HCT116 (cell line): ENCODE measurements at regions not wholly inside any gene's neighbourhood (a gene's known extent, or its start where the extent isn't known, plus 50 kb on each side); places are given as distances from the start of the nearest gene placed in this dataset.

Experiments used
- ATAC-seq: fragments of 200-7000 bp; cut with Tn5 transposase; 2 replicates; pipeline ENCODE4 v1.9.1; 2020; ENCODE audit warnings: mild to moderate bottlenecking, moderate library complexity
- BruUV-seq: library from RNA; stranded (reverse); fragments of 400-500 nt; replicated peaks from 2 replicates; lab custom pipeline; 2021; lab: Mats Ljungman, UMichigan
- CTCF ChIA-PET: fragments of 300-600 bp; sonication (Branson Sonifier 250); formaldehyde crosslinking; loops from one replicate; lab custom pipeline; 2021; ENCODE audit warnings: antibody characterized with exemption; lab: Charles Lee
- POLR2A ChIA-PET: fragments of 300-600, 350-600 bp; sonication (Branson Sonifier 250); formaldehyde crosslinking; loops from one replicate; lab custom pipeline; 2021; ENCODE audit warnings: antibody characterized with exemption; lab: Charles Lee
- RAD21 ChIA-PET, 2 experiments: fragments of 300-600 bp; sonication (Branson Sonifier 250); formaldehyde crosslinking; loops; one replicate each; lab custom pipeline; 2023; ENCODE audit warnings: low total read pairs in 2 of 2; ENCODE audit not compliant: uncharacterized antibody in 2 of 2, unreplicated experiment in 2 of 2, low non-redundant PET in 1 of 2; lab: Charles Lee
- DNase-seq: peaks from one replicate; pipeline ENCODE4 v3.0.0-alpha.2; 2010; ENCODE audit warnings: low read depth, low spot score
- H2AFZ ChIP-seq: fragments of 200-600 bp; shearing (Covaris generic), sonication (generic); 2 replicates; pipeline ENCODE4 v1.6.1; 2017; ENCODE audit warnings: low read depth, mixed run types, mixed read lengths, antibody characterized with exemption, low read length; ENCODE audit not compliant: poor library complexity, severe bottlenecking
- H3K27ac ChIP-seq: 2 replicates; pipeline ENCODE4 v1.5.1; 2012; ENCODE audit warnings: low read depth, low read length
- H3K27me3 ChIP-seq: fragments of 200-600 bp; sonication (generic); 2 replicates; pipeline ENCODE4 v1.6.1; 2016; ENCODE audit warnings: mixed run types, low read length, mixed read lengths; ENCODE audit not compliant: insufficient read depth
- H3K36me3 ChIP-seq, 2 experiments: fragments of 200-500 bp in 1 of 2; fragments of 200-600 bp in 1 of 2; sonication (Bioruptor generic) in 1 of 2; sonication (generic) in 1 of 2; 2 replicates each; pipeline versions ENCODE4 v1.5.1 to v1.6.1; 2014 to 2016; ENCODE audit warnings: low read length in 2 of 2, inconsistent platforms in 1 of 2, mixed read lengths in 1 of 2, mixed run types in 1 of 2; ENCODE audit not compliant: insufficient read depth in 2 of 2, control insufficient read depth in 1 of 2
- H3K4me1 ChIP-seq, 2 experiments: fragments of 200-600 bp in 1 of 2; sonication (generic) in 1 of 2; 2 replicates each; pipeline versions ENCODE4 v1.5.1 to v1.6.1; 2012 to 2017; ENCODE audit warnings: low read length in 2 of 2, inconsistent platforms in 1 of 2, mild to moderate bottlenecking in 1 of 2, mixed read lengths in 1 of 2, mixed run types in 1 of 2, moderate library complexity in 1 of 2; ENCODE audit not compliant: insufficient read depth in 2 of 2, control insufficient read depth in 1 of 2
- H3K4me2 ChIP-seq: fragments of 200-600 bp; sonication (generic); 2 replicates; pipeline ENCODE4 v1.6.1; 2017; ENCODE audit warnings: mixed run types, low read length, mixed read lengths
- H3K4me3 ChIP-seq, 2 experiments: fragments of 200-600 bp in 1 of 2; sonication (generic) in 1 of 2; replicated peaks in 1 of 2; 2 replicates each; pipeline ENCODE4 v1.5.1; 2011 to 2016; ENCODE audit warnings: low read length in 2 of 2, control low read depth in 1 of 2, low read depth in 1 of 2, mild to moderate bottlenecking in 1 of 2, mixed read lengths in 1 of 2, mixed run types in 1 of 2
- H3K79me2 ChIP-seq: fragments of 200-600 bp; sonication (generic); 2 replicates; pipeline ENCODE4 v1.6.1; 2017; ENCODE audit warnings: mild to moderate bottlenecking, mixed run types, low read length, moderate library complexity, mixed read lengths; ENCODE audit not compliant: insufficient read depth
- H3K9ac ChIP-seq: fragments of 200-600 bp; sonication (generic); 2 replicates; pipeline ENCODE4 v1.6.1; 2016; ENCODE audit warnings: low read length, mixed read lengths
- H3K9me2 ChIP-seq: fragments of 200-600 bp; sonication (generic), shearing (Covaris generic); 2 replicates; pipeline ENCODE4 v1.6.1; 2017; ENCODE audit warnings: mixed run types, mild to moderate bottlenecking, moderate library complexity; ENCODE audit not compliant: insufficient read depth
- H3K9me3 ChIP-seq, 2 experiments: fragments of 200-500 bp in 1 of 2; fragments of 200-600 bp in 1 of 2; sonication (Bioruptor generic) in 1 of 2; sonication (generic) in 1 of 2; 2 replicates each; pipeline ENCODE4 v1.6.1; 2014 to 2017; ENCODE audit warnings: low read length in 2 of 2, mixed read lengths in 2 of 2, inconsistent platforms in 1 of 2, low read depth in 1 of 2, mild to moderate bottlenecking in 1 of 2, mixed run types in 1 of 2, moderate library complexity in 1 of 2; ENCODE audit not compliant: control insufficient read depth in 1 of 2, insufficient read depth in 1 of 2
- H4K20me1 ChIP-seq: fragments of 200-600 bp; sonication (generic), shearing (Covaris generic); 2 replicates; pipeline ENCODE4 v1.6.1; 2017; ENCODE audit warnings: mixed run types, mild to moderate bottlenecking, moderate library complexity; ENCODE audit not compliant: insufficient read depth
- CBX3 ChIP-seq: IDR thresholded peaks from 2 replicates; pipeline ENCODE4 v1.6.1; 2012; ENCODE audit warnings: low read depth
- CEBPB ChIP-seq: IDR thresholded peaks from 2 replicates; pipeline ENCODE4 v1.6.1; 2012; ENCODE audit warnings: low read depth
- EGR1 ChIP-seq: IDR thresholded peaks from 2 replicates; pipeline ENCODE4 v1.6.1; 2012; ENCODE audit warnings: low read depth
- ELF1 ChIP-seq: IDR thresholded peaks from 2 replicates; pipeline ENCODE4 v1.6.1; 2012; ENCODE audit warnings: low read depth, borderline replicate concordance
- EZH2 ChIP-seq: fragments of 200-600 bp; sonication (generic); IDR thresholded peaks from 2 replicates; pipeline ENCODE4 v1.6.1; 2017; ENCODE audit warnings: antibody characterized with exemption, mixed run types
- EZH2phosphoT487 ChIP-seq: fragments of 200-600 bp; IDR thresholded peaks from 2 replicates; pipeline ENCODE4 v1.6.1; 2018; ENCODE audit warnings: antibody characterized with exemption, borderline replicate concordance
- FOSL1 ChIP-seq: IDR thresholded peaks from 2 replicates; pipeline ENCODE4 v1.6.1; 2012; ENCODE audit warnings: low read depth
- JUND ChIP-seq: IDR thresholded peaks from 2 replicates; pipeline ENCODE4 v1.6.1; 2012
- POLR2A ChIP-seq: IDR thresholded peaks from 2 replicates; pipeline ENCODE4 v1.7.0; 2011; ENCODE audit warnings: borderline replicate concordance; ENCODE audit not compliant: insufficient read depth, insufficient read length; ENCODE audit errors: extremely low read depth
- POLR2AphosphoS5 ChIP-seq: IDR thresholded peaks from 2 replicates; pipeline ENCODE4 v1.6.1; 2011; ENCODE audit warnings: mild to moderate bottlenecking, low read depth, low read length, moderate library complexity
- RAD21 ChIP-seq: IDR thresholded peaks from 2 replicates; pipeline ENCODE4 v1.6.1; 2012; ENCODE audit warnings: low read depth, mild to moderate bottlenecking
- SIN3A ChIP-seq: IDR thresholded peaks from 2 replicates; pipeline ENCODE4 v1.6.1; 2012; ENCODE audit warnings: low read depth
- SRF ChIP-seq: IDR thresholded peaks from 2 replicates; pipeline ENCODE4 v1.6.1; 2012; ENCODE audit warnings: low read depth
- TCF7L2 ChIP-seq: IDR thresholded peaks from 2 replicates; pipeline ENCODE4 v1.7.0; 2011; ENCODE audit warnings: borderline replicate concordance, inconsistent platforms; ENCODE audit not compliant: insufficient read depth, insufficient read length; ENCODE audit errors: extremely low read depth
- YY1 ChIP-seq: IDR thresholded peaks from 2 replicates; pipeline ENCODE4 v1.6.1; 2011; ENCODE audit warnings: low read length, low read depth, moderate library complexity, mild to moderate bottlenecking; ENCODE audit not compliant: insufficient replicate concordance; ENCODE audit errors: extremely low read depth
- ZFX ChIP-seq: fragments of 450-650 bp; IDR thresholded peaks from 2 replicates; pipeline ENCODE4 v1.6.1; 2017
- intact Hi-C: fragments of 100-400 bp; cut with micrococcal nuclease; formaldehyde crosslinking; loops from 2 replicates; pipeline ENCODE4 v1.10.0; 2022
- TF ChIP-seq, protein P1 (sequence below): IDR thresholded peaks from 2 replicates; pipeline ENCODE4 v1.6.1; 2012
- TF ChIP-seq, protein P2 (sequence below), 3 experiments: fragments of 200-600 bp in 1 of 3; sonication (generic) in 1 of 3; IDR thresholded peaks in 2 of 3; conservative IDR thresholded peaks in 1 of 3; 2 replicates each; pipeline ENCODE4 v1.5.1; 2012 to 2017; ENCODE audit warnings: low read depth in 2 of 3, low read length in 2 of 3, antibody characterized with exemption in 1 of 3, borderline replicate concordance in 1 of 3, control low read depth in 1 of 3, mild to moderate bottlenecking in 1 of 3, mixed read lengths in 1 of 3, mixed run types in 1 of 3, moderate library complexity in 1 of 3; ENCODE audit not compliant: insufficient read depth in 1 of 3
- TF ChIP-seq, protein P3 (sequence below): IDR thresholded peaks from 2 replicates; pipeline ENCODE4 v1.6.1; 2012
- TF ChIP-seq, protein P4 (sequence below): IDR thresholded peaks from 2 replicates; pipeline ENCODE4 v1.6.1; 2012; ENCODE audit warnings: low read depth

DNA sequence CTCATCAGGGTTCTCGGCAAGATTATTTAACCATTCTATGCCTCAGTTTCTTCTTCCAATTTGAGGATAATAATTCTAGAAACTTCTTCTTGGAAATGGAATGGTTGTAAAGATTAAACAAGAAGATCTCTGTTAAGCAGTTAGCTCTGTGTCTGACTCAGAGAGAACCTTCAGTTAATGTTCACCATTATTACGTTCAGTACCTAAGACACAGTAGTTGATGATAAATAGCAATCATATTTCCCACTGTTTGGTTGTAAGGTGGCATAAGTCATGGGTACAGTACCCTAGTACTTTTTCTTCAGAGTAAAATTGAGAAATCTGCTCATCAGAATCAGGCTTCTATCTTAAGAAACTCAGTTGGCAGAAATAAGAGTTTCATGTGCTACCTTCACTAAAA is 366.5 kb upstream of the BOD1L1 start:
- no peaks in the 10 kb centered on the region for H3K79me2 ChIP-seq
- no peak overlapping the region for H3K4me2 ChIP-seq
- no peaks in the 10 kb centered on the region for H3K4me1 ChIP-seq
- H3K36me3 ChIP-seq = no peaks in the 10 kb centered on the region; a peak in 1 of 4 replicates
- TF ChIP-seq POLR2A = no peak
- TF ChIP-seq TCF7L2 = no peak
- no peak for TF ChIP-seq CBX3
- TF ChIP-seq, protein P1, sequence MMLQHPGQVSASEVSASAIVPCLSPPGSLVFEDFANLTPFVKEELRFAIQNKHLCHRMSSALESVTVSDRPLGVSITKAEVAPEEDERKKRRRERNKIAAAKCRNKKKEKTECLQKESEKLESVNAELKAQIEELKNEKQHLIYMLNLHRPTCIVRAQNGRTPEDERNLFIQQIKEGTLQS = no peak
- TF ChIP-seq SRF = no peak
- no peak for TF ChIP-seq SIN3A
- no peak for TF ChIP-seq CEBPB
- no peak for TF ChIP-seq ZFX
- no peak for TF ChIP-seq JUND
- TF ChIP-seq, protein P2, sequence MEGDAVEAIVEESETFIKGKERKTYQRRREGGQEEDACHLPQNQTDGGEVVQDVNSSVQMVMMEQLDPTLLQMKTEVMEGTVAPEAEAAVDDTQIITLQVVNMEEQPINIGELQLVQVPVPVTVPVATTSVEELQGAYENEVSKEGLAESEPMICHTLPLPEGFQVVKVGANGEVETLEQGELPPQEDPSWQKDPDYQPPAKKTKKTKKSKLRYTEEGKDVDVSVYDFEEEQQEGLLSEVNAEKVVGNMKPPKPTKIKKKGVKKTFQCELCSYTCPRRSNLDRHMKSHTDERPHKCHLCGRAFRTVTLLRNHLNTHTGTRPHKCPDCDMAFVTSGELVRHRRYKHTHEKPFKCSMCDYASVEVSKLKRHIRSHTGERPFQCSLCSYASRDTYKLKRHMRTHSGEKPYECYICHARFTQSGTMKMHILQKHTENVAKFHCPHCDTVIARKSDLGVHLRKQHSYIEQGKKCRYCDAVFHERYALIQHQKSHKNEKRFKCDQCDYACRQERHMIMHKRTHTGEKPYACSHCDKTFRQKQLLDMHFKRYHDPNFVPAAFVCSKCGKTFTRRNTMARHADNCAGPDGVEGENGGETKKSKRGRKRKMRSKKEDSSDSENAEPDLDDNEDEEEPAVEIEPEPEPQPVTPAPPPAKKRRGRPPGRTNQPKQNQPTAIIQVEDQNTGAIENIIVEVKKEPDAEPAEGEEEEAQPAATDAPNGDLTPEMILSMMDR (IDR thresholded peaks at IDR 0.05 in 2 of 3, conservative IDR thresholded peaks at IDR 0.05 in 1 of 3; ENCODE audit: borderline replicate concordance in 1 of 3, insufficient read depth in 1 of 3, low read depth in 2 of 3, low read length in 2 of 3) = no peak
- TF ChIP-seq RAD21 = no peak
- TF ChIP-seq YY1 = no peak
- TF ChIP-seq, protein P3, sequence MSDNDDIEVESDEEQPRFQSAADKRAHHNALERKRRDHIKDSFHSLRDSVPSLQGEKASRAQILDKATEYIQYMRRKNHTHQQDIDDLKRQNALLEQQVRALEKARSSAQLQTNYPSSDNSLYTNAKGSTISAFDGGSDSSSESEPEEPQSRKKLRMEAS = no peak
- no peak for TF ChIP-seq FOSL1
- TF ChIP-seq ELF1 = no peak
- no peak for TF ChIP-seq POLR2AphosphoS5
- TF ChIP-seq, protein P4, sequence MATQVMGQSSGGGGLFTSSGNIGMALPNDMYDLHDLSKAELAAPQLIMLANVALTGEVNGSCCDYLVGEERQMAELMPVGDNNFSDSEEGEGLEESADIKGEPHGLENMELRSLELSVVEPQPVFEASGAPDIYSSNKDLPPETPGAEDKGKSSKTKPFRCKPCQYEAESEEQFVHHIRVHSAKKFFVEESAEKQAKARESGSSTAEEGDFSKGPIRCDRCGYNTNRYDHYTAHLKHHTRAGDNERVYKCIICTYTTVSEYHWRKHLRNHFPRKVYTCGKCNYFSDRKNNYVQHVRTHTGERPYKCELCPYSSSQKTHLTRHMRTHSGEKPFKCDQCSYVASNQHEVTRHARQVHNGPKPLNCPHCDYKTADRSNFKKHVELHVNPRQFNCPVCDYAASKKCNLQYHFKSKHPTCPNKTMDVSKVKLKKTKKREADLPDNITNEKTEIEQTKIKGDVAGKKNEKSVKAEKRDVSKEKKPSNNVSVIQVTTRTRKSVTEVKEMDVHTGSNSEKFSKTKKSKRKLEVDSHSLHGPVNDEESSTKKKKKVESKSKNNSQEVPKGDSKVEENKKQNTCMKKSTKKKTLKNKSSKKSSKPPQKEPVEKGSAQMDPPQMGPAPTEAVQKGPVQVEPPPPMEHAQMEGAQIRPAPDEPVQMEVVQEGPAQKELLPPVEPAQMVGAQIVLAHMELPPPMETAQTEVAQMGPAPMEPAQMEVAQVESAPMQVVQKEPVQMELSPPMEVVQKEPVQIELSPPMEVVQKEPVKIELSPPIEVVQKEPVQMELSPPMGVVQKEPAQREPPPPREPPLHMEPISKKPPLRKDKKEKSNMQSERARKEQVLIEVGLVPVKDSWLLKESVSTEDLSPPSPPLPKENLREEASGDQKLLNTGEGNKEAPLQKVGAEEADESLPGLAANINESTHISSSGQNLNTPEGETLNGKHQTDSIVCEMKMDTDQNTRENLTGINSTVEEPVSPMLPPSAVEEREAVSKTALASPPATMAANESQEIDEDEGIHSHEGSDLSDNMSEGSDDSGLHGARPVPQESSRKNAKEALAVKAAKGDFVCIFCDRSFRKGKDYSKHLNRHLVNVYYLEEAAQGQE = no peak
- TF ChIP-seq EZH2phosphoT487 = no peak
- no peak for TF ChIP-seq EZH2
- no peak for TF ChIP-seq EGR1
- DNase-seq = no peak
- no peak for ATAC-seq
- no peak overlapping the region for H3K27ac ChIP-seq
- no TSS peak for BruUV-seq
- H2AFZ ChIP-seq = no peak overlapping the region
- H3K9me2 ChIP-seq = no peaks in the 10 kb centered on the region
- intact Hi-C loops = no loop called here
- peaks cover 0 to 12% of the 10 kb centered on the region in 2 experiments; a peak in 1 of 4 replicates for H3K9me3 ChIP-seq
- H3K4me3 ChIP-seq = no peak overlapping the region
- H3K9ac ChIP-seq = no peak overlapping the region
- H3K27me3 ChIP-seq = no peaks in the 10 kb centered on the region
- ChIA-PET CTCF (no interaction called here), POLR2A (no interaction called here), RAD21 (no interaction called here)
- no peaks in the 10 kb centered on the region for H4K20me1 ChIP-seq
